GM21528 (cell line): ENCODE measurements at regions not wholly inside any gene's neighbourhood (a gene's known extent, or its start where the extent isn't known, plus 50 kb on each side); places are given as distances from the start of the nearest gene placed in this dataset.
"Not testable (repeated sequence)": the region's sequence is repeated elsewhere in the genome, so short reads cannot be mapped to it uniquely, and the experiment has no call there.

Experiments
- ATAC-seq: cut with Tn5 transposase; IDR thresholded peaks from one replicate; pipeline ENCODE4 v1.9.1; 2021; ENCODE audit warnings: mild to moderate bottlenecking, moderate library complexity; ENCODE audit not compliant: unreplicated experiment, low FRiP score

DNA sequence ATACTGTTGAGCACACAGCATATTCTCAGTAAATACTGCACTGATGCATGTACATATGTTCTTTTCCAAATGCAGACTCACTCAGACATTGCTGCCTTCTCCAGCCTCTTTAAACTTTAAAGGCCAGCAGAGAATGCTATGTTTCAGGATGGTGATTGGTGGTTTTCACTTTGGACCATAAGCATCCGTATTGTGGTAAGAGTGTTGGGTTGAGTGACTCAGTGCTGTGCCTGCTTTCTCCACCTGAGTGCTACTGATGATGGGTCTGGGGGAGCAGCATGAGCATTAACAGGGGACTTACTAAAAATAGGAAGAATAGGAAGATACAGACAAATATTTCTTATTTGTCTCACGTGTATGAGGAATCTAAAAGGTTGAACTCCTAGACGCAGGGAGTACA is 56.3 kb upstream of the ZNF92 start:
- ATAC-seq, result no peak

DNA sequence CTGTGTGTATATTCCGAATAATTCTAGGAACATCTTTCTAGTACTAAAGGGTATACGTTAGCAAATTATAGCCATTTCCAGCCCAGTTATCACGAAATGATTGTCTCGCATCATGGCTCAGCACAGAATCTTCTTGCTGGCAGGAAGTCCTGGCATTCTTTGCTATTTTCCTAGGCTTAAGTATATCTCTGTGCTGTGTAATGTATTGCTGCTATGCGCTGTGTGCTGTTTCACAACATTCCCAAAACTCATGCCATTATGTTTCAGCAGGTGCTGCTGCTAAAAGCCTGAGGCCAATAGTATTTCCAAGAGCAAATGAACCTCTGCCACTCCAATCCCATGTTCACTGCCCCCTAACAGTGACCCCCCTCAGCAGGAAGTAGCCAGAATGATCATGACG is 62.9 kb upstream of the ZNF92 start:
- no peak for ATAC-seq

DNA sequence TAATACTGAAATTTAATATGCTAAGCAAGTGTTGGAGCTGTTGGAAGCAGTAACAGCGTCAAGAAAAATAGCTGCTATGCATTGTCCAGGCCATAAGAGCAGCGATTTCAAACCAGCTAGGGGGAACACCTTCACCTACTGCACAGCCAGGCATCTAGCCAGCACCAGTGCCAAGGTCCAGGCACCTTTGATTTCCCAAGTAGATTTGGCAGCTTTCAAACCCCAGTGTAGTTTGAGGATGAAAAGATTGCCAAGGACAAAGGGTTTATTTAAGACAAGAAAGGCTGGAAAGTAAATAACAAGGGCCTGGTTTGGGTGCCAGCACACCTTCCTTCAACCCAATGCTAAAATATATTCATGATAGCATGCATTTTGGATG is 65.4 kb upstream of the ZNF92 start:
- no peak for ATAC-seq

DNA sequence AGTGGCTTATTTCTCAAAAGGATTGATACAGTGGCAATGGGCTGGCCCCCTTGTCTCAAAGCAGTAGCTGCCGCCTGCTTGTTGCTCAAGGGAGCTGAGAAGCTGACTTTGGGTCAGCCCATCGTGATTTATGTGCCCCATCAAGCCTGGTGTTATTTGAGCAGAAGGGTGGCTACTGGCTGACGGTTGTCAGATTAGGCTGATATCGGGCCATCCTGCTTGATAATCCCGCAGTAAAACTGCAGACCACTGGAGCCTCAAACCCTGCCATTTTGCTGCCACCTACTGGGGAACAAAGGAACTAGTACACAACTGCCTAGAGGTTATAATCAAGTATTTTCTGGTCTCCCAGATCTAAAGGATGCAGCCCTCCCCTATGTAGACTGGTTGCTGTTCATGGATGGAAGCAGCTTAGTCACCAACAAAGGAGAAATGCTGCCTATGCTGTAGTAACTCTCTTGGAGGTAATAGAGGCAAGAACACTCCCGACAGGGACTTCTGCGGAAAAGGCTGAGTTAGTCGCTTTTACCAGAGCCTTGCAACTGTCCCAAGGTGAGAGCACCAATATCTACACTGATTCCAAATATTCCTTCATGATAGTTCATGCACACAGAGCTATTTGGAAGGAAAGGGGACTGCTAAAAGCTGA is 65.9 kb upstream of the ZNF92 start:
- peak; percentile 82 for ATAC-seq

DNA sequence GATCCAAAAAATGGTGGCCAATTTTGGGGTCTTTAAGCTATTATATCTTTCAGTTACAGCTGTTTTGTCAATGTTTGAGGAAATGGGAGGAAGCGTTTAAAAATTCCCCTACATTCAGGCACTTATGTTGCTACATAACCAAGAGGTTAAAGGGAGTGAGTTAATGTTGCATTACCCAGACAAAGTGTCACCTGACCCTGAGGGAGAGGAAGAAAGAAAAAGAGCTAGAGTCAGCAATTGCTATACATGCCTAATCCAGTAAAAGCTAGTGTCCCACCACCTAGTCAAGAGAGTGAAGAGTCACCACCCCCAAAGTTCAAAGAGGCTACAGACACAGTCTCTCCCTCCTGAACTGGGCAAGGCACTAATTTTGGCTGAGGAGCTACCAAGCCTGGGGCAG is 69.5 kb upstream of the ZNF92 start:
- no peak for ATAC-seq

DNA sequence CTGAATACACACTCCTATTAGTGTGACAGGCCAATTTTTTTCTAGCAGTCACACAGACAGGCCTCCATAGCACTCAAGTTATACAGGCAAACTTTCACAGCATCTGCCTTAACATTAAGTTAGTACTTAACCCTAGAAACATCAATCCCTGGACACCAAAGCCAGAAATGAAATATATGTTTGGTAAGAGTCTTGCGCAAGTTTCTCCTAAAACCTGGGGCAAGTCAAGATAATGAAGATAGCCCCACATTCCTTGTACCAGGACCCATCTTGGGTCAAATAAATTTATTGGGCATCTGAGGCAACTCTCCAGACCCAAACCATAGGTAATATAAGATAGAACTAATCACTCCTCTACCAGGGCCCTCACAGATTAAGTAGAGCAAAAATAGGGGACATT is 70.8 kb upstream of the ZNF92 start:
- ATAC-seq, result no peak

DNA sequence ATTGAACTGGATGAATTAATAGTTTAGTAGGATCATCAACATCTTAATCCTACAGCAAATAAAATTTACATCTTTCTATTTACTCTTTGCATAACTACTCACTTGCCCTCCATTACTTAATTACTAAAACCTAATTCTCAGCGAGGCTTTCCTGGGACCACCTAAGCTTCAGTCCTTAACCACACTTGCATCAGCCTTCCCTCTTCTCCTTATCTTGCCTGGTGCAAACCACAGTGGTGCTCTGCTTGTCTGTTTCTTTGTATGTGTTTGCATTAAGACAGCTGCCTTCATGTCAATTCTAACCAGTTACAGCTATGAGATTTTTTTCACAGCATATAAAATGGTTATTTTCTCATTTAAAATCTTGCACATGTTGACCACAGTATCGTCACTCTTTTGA is 72.6 kb upstream of the ZNF92 start:
- no peak for ATAC-seq

DNA sequence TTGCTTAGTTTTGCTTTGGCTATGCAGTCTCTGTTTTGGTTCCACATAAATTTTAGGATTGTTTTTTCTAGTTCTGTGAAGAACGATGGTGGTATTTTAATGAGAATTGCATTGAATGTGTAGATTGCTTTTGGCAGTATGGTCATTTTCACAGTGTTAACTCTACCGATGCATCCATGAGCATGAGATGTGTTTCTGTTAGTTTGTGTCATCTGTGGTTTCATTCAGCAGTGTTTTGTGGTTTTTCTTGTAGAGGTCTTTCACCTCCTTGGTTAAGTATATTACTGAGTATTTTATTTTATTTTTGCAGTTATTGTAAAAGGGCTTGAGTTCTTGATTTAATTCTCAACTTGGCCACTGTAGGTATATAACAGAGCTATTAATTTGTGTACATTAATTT is 78.2 kb upstream of the ZNF92 start:
- no peak for ATAC-seq

DNA sequence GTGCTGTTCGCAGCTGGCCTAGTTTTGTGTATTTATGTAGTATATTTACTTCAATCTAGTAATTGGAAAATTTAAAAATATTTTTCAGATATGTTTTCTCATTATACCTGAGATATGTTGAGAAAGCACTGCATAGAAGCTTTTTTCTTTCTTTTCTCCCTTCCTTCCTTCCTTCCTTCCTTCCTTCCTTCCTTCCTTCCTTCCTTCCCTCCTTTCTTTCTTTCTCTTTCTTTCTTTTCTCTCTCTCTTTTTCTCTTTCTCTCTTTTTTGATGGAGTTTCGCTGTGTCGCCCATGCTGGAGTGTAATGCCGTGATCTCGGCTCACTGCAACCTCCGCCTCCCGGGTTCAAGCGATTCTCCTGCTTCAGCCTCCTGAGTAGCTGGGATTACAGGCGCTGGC is 83.3 kb upstream of the ZNF92 start:
- ATAC-seq, result not testable (repeated sequence)

DNA sequence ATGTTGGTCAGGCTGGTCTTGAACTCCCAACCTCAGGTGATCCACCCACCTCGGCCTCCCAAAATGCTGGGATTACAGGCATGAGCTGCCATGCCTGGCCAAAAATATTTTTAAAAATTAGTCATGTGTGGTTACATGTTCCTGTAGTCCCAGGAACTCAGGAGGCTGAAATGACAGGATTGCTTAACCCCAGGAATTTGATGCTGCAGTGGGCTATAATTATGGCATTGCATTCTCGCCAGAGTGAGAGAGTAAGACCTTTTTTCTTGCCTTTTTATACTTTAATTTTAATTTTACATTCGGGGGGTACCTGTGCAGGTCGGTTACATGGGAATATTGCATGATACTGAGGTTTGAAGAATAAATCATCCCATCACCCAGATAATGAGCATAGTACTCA is 86.6 kb upstream of the ZNF92 start:
- no peak for ATAC-seq

DNA sequence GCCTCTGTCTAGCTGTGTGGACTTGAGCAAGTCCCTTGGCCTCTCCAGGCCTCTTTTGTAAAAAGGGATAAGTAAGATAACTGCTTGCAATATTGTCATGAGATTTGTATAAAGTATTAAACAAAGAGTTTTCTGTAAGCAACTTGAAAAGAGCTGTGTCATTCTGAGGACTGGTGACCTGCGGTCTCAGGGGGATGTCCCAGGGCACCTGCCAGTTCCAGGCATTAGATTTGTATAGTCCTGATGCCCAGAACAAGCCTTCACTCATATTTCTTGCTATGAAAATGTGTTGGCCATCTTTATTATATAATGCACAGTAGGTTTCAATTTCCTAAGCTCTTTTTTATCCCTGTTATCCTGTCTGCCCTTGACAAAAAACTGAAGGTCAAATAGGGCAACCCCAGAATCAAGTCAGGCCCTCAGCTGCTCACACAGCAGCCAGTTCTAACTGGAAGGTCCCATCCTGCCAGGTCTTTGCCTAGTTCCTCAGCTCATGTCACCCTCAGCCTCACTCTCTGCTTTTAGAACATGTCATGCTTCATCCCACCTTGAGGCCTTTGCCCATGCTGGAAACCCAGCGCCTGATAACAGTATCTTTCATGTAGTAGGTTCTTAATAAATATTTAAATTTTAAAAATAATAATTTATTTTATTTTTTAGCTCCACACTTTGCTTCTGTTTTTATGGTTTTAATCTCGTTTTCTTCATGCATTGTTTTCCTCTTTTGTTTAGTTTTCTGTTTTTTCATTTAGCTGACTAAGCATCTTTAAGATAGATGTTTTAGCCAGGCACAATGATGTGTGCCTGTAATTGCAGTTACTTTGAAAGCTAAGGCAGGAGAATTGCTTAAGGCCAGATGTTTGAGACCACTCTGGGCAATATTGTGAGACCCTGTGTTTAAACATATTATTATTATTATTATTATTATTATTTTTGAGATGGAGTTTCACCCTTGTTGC is 87.5 kb upstream of the ZNF92 start:
- peak; percentile 58 for ATAC-seq

DNA sequence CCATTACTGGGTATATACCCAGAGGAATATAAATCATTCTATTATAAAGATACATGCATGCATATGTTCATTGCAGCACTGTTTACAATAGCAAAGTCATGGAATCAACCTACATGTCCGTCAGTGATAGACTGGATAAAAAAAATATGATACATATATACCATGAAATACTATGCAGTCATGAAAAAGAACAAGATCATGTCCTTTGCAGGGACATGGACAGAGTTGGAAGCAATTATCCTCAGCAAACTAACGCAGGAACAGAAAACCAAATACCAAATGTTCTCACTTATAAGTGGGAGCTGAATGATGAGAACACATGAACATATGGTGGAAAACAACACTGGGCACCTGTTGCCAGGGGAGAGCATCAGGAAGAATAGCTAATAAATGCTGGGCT is 88.4 kb upstream of the ZNF92 start:
- not testable (repeated sequence) for ATAC-seq

DNA sequence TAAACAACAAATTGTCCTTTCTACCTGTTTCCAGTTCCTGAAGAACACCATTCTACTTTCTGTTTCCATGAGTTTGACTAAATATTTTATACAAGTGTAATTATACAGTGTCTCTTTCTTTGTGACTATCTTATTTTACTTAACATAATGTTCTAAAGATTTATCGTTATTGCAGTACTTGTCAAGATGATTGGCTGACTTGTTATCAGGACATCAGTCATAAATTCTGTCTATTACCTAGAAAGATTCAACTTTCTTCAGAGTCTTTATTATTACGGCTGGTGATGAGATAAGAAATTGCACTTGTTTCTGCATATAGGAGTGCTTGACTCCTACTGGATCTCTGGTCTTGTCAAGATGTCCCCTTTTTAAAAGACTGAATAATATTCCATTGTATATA is 93.9 kb upstream of the ZNF92 start:
- no peak for ATAC-seq

DNA sequence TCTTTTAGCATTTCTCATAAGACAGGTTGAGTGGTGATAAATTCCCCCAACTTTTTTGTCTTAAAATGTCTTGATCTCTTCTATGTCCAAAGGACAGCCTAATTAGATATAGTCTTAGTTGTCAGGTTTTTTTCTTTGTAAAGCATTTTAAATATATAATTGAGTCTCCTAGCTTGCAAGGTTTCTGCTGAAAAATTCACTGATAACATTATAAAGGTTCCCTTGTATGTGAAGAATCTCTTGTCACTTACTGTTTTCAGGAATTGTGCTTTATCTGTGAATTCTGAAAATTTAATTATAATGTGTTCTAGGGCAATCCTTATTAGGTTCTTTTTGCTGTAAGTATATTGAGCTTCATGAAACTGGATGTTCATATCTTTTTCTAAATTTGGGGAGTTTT is 96.8 kb upstream of the ZNF92 start:
- no peak for ATAC-seq

DNA sequence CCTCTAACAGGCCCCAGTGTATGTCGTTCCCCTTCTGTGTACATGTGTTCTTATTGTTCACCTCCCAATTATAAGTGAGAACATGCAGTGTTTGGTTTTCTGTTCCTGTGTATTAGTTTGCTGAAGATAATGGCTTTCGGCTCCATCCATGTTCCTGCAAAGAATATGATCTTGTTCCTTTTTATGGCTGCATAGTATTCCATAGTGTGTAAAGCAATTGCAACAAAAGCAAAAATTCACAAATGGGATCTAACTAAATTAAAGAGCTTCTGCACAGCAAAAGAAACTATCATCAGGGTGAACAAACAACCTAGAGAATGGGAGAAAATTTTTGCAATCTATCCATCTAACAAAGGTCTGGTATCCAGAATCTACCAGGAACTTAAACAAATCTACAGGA is 102.2 kb upstream of the ZNF92 start:
- ATAC-seq, result not testable (repeated sequence)

DNA sequence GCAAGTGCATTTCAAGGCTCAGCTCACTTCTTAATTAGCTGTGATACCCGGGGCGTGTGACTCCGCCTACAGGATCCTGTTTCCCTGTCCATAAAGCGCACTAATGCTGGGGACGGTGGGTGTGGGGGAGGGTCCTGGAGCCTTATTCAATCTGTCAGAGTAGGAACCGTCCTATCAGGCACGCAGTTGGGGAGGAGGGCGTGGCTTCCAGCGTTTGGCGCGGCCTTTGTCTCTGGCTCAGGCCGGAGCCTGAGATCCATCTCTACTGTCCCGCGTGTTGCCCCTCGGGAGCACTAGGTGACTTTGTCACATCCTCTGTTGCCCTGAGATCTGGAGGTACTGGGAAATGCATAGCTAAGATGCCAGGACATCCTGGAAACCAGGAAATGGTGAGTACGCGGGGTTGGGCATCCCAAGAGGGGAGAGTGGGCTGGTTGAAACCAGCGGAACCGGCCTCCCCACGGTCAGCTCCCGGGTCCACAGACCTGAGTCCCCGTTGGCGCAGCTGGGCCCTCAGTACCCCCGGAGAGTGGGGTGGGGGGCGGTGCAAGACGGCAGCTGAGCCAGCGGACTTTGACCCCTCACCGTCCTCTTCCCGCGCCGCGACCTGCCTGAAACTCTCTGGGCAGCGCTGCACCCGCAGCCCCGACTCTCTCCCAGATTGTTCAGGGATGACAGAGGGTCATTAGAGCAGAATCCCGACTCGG is 104.4 kb upstream of the ZNF92 start:
- peak; percentile 96 for ATAC-seq

DNA sequence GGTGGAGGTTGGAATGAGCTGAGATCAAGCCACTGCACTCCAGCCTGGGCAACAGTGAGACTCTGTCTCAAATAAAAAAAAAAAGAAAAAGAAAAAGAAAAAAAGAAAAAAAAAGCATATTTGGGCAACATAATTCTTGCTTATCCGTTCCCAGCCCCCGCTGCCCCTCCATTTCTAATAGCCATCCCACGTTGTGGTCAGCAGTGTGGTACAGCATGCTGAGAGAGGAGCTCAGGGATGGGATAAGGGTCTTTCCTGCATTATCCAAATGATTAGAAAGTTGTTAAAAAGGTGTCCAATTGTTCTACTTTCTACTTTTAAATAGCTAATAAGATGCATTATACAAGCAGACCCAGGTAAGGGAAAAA is 104.9 kb upstream of the ZNF92 start:
- ATAC-seq, result peak; percentile 6

DNA sequence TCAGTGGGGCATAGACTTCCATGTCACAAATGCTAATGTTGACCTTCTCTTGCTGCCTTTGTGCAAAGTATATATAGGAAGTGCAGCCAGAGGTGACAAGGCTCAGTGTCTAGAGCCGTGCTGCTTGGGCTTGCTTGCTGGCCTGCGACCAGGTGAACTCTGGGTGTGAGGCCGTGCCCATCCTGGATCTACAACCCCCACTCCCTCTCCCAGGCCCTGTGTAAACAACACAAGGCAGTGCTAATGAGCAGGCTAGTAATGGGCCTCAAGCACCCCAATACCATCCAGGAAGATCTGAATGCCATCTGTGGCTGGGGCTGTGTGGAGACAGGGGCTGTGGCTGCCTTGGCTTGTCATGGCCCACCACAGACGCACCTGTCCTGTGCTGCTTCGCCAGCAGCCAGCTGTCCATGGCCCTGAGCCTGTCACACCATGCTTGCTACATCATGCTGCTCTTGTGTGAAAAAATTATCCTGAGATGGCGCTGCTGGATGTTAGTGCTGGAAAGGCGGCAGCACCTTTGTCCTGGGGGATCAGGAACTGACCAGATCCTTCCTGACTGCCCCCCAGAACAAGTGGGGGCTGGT is 107.6 kb upstream of the ZNF92 start:
- no peak for ATAC-seq

DNA sequence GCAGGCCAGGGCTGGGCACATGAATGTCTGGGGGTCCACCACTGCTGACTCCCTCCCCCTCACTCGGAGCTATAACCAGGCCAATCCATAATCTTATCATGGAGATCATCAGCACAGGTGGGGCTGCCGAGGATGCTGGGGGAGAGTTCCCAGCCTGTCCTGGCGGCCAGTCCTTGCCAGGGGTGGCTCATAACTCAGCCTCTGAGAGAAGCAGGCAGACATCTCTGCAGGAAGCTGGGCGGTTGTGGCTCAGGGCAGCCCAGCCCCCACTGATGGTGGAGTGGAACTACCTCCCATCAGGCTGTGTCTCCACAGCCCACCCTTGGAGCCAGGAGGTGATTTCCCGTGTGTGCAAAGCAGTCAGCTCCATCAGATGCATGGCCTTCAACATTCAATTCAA is 109.4 kb upstream of the ZNF92 start:
- ATAC-seq, result no peak

DNA sequence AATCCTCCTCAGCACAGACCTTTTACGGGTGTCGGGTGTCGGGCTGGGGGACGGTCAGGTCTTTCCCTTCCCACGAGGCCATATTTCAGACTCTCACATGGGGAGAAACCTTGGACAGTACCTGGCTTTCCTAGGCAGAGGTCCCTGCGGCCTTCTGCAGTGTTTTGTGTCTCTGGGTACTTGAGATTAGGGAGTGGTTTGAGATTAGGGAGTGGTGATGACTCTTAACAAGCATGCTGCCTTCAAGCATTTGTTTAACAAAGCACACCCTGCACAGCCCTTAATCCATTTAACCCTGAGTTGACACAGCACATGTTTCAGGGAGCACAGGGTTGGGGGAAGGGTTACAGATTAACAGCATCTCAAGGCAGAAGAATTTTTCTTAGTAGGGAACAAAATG is 113.0 kb upstream of the ZNF92 start:
- not testable (repeated sequence) for ATAC-seq

DNA sequence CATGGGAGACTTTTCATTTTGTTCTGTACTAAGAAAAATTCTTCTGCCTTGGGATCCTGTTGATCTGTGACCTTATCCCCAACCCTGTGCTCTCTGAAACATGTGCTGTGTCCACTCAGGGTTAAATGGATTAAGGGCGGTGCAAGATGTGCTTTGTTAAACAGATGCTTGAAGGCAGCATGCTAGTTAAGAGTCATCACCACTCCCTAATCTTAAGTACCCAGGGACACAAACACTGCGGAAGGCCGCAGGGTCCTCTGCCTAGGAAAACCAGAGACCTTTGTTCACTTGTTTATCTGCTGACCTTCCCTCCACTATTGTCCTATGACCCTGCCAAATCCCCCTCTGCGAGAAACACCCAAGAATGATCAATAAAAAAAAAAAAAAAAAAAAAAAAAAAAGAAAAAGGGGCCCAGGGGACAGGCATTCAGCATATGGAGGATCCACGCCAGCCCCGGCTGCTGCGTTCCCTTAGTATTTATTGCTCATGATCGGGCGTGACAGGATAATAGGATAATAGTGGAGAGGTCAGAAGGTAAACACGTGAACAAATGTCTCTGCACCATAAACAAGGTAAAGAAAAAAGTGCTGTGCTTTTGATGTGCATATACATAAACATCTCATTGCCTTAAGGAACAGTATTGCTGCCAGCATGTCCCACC is 113.7 kb upstream of the ZNF92 start:
- not testable (repeated sequence) for ATAC-seq
